ENCODE measurements at regions not wholly inside any gene's neighbourhood (a gene's known extent, or its start where the extent isn't known, plus 50 kb on each side); places are given as distances from the start of the nearest gene placed in this dataset.

GRCh38 chr16:65546353-65546791 lies 424.5 kb upstream of the CDH11 start:
- no peak for DNase-seq (ENCODE audit: low read depth)

DNA sequence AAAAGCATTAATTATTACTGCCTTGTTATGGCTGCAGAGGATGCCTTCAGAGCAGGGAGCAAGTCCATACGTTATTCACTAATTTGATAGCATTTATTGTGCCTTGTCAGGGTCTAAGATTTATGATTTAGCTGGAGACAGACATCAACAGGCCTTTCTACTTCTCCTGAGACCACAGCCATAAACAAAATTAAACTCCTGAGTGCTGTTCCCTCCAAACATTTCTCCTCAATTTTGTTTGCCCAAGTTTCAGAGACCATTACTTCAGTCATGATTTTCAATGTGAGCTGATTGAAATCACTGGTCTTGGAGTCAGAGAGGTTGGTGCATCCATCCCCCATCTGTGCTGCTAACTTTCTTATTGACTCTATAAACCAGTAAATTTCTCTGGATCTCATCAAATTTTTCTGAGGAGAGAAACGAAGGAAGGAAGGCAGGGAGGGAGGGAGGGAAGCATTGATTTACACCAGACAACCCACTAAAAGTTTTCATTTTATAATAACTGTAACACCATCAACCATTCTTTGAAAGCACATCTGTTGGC lies 423.6 kb upstream of the CDH11 start:
- DNase-seq (ENCODE audit: low read depth), result no peak

- no peak for DNase-seq (ENCODE audit: low read depth)
Observed at GRCh38 chr16:65543781-65544740, 422.2 kb upstream of the CDH11 start.

DNA sequence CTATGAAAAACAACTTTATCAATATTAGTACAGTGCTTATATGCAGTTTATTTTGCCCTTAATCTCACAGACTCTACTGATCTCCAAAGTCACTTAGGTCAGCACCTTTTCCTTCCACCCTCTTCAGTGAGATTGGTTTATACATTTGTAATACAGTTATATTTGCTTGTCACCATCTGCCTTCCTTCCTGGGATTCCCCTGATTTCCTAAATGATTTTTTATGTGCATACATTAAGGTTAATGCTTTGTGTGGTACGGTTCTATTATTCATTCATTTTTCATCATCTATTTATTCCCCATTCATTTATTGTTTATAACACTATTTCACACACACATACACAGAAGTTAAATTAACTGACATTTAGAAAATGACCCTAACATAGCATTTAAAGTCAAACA lies 419.8 kb upstream of the CDH11 start:
- DNase-seq (ENCODE audit: low read depth), result no peak

DNA sequence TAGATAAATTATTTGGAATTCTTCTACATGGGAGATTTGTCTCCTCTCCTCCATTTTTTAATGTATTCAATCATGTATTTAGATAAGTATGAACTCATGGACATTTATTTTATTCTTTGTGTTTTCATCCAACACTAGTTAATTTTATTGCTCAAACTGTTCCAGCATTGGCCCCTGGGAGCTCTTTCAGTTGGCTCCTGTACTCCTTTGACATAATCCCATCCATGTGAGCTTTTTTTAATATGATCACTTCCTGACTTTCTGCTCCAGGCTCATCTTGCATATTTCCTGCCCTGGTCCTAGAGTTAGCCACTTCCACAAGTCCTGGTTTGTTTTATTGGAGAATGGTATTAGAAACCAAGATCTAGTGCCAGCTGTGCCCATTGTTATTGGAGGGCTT lies 419.0 kb upstream of the CDH11 start:
- no peak for DNase-seq (ENCODE audit: low read depth)

- DNase-seq (ENCODE audit: low read depth), result no peak
Observed at GRCh38 chr16:65538976-65539375, 417.1 kb upstream of the CDH11 start.

DNA sequence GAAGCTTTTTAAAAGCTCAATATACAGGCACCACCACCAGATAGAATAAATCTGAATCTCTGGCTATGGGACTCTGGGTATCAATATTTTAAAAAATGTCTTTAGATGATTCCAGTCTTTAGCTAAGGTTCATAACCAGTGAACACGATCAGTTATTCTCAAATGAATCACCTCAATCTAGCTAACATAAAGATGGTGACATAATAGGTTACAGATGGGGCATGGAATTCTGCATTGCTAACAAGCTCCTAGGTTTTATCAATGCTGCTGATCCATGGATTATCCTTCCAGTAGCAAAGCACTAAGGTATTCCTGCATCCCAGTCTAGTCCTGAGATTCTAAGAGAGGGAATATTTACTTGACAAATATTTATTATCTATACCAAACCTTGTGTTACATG lies 415.5 kb upstream of the CDH11 start:
- DNase-seq (ENCODE audit: low read depth), result no peak

GRCh38 chr16:65534121-65534528 lies 412.3 kb upstream of the CDH11 start:
- no peak for DNase-seq (ENCODE audit: low read depth)

DNA sequence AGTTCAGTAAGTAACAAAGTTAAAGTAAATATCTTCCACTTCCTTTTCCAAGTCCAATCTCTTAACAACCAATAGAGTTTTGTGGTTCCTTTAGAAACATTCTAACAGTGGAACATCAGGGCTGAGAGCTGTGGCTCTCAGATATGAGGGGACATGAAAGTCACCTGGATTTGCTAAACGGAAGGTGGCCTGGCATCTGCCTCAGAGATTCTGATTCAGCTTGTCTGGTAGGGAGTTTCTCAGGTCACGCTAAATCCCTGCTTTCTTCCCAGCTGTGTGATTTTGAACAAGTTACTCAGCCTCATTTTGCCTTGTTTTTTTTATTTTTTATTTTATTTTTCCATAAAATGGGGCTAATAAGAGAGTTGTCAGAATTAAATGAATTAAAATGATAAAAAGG lies 411.0 kb upstream of the CDH11 start:
- DNase-seq (ENCODE audit: low read depth), result no peak

GRCh38 chr16:65532258-65532657 lies 410.4 kb upstream of the CDH11 start:
- DNase-seq (ENCODE audit: low read depth), result no peak

GRCh38 chr16:65531475-65531874 lies 409.6 kb upstream of the CDH11 start:
- DNase-seq (ENCODE audit: low read depth), result no peak

DNA sequence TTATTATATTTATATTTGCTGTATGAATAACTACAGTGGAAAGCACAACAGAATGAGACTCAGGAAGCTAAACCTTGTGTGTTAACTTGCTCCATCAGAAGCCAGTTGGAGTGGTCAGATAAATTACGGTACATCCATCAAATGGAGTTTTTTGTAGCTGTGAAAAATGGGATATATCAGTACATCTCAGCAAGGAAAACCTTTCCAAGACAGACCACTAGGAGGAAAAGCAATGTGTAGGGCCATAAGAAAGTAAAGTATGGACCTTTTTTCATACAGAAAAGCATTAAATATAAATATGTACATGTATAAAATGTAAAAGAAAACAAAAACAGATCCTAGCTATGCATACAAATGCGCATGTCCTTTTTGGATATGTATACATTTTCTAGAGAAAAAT lies 403.8 kb upstream of the CDH11 start:
- no peak for DNase-seq (ENCODE audit: low read depth)

- no peak for DNase-seq (ENCODE audit: low read depth)
Observed at GRCh38 chr16:65524997-65525396, 403.1 kb upstream of the CDH11 start.

DNA sequence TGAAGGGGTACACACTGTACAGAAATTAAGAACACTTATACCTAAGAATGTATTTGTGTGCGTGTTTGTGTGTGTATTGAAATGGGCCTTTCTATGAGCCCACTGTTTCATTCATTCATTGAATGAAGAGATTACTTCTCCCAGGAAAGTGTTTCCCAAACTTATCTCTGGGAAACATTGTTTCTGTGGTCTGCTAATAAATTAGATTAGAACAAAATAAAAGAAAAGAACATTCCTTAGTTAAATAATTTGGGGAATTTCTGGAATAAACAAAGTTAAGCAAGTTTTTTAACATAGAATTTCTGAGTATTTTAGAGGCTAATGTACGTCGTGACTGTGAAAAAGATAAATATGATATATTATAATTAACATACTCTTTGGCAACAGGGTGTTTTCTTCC lies 402.4 kb upstream of the CDH11 start:
- DNase-seq (ENCODE audit: low read depth), result no peak

GRCh38 chr16:65523283-65523944 lies 401.6 kb upstream of the CDH11 start:
- DNase-seq (ENCODE audit: low read depth), result no peak

DNA sequence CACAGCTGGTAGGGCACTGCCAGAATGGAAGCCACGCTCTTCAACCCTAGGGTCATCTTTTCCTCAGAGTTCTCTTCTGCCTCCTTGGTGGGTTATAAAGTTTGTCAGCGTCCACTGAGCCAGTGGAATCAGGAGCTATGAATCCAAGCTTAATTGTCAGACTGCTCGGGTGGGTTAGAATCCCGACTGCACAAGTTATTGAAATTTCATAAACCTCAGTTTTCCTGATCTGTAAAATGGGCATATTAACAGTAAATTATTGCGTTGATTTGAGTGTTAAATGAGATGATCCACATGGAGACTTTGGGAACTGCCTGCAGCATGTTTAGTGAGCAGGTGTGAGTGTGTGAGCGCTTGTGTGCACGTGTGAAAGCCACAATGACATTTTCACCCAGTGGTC lies 400.5 kb upstream of the CDH11 start:
- DNase-seq (ENCODE audit: low read depth), result no peak

DNA sequence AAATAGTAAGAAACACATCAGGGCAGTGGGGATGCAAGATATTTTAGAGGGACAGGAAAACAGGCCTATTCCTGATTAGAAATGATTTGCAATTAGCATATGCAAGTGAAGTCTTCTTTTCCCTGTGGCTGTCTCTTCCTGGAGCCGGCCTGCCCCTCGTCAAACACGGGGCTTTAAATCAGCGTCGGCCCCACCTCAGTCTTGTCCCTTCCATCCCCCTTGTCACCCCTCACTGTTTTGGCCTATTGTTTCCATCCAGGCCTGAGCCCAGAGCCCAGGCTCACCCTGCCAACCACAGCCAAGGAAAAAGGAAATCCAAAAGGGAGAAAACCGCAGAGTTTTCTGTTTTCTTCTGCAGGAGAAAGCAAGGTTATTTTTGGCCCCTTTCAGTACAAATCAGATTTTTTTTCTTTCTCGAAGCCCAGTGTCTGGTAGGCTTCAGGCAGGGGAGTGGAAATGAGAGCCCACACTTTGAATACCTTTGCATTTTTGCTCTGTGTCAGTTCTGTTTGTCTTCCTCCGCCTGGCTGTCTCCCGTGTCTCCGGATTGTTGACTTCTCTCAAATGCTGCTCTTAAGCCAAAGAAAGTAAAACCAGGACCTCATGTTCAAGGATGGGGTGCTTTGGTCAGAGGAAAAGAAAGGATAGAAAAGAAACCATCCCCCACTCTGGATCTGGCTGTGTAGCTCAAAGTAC lies 399.9 kb upstream of the CDH11 start:
- DNase-seq (ENCODE audit: low read depth), result no peak

- DNase-seq (ENCODE audit: low read depth), result no peak
Observed at GRCh38 chr16:65519402-65519801, 397.5 kb upstream of the CDH11 start.

DNA sequence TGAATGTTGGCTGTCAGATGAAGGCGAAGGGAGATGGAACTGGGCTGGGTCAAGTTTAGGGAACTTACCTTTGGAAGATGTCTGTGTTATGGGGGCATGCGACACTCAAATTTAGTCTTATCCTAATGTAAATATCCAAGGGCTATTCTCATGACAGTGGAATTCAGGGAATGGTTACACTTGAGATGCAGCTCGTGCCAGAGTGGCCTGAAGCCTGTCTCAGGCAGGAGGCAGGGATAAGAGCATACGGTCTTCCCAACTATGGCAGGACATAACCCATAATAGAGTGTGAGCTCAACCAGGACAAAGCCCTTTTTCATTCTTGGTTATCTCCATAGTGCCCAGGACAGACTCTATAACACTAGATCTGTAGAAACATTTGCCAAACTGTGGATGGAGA lies 393.3 kb upstream of the CDH11 start:
- no peak for DNase-seq (ENCODE audit: low read depth)

DNA sequence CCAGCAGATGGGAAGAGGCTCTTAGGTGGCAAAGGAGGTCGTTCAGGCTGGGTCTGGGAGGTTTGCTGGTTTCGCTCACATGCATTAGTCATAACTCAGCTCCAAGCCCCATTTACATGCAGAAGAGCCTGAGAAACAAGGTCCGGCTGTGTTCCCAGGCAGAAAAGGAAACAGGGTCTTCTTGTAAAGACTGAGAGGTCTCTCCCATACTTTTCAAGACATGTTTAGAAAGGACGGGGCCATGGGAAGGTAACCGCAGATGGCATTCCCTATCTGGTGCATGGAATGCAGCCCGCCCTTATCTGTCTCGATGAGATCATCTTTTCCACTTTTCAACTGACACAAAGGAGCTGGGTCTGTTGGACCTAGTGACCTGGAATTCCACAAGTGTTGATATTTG lies 389.0 kb upstream of the CDH11 start:
- DNase-seq (ENCODE audit: low read depth), result no peak

GRCh38 chr16:65510241-65510640 lies 388.4 kb upstream of the CDH11 start:
- DNase-seq (ENCODE audit: low read depth), result no peak

DNA sequence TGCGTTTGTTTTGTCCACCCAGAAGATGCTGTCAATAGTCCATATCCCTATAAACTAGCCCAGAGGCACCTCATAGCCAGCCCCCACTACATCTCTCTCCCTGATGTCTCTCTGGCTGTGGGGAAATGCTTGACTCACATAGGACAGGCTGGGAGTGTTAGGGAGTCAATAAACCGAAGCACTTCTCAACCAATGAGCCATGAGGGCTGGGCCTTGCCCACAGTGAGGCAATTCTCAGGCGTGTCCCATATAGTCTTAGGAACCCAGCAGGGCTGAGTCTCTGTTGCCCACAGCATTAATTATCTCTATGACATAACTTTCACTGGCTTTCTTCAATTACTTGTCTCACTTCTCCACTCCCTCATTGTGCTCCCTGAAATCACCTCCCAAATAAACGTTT lies 387.3 kb upstream of the CDH11 start:
- no peak for DNase-seq (ENCODE audit: low read depth)

GRCh38 chr16:65500919-65501318 lies 379.1 kb upstream of the CDH11 start:
- no peak for DNase-seq (ENCODE audit: low read depth)
